Endothelial cell of umbilical vein (primary cell): ENCODE measurements at regions not wholly inside any gene's neighbourhood (a gene's known extent, or its start where the extent isn't known, plus 50 kb on each side); places are given as distances from the start of the nearest gene placed in this dataset.

Experiments
- BruUV-seq: library from RNA; stranded (reverse); fragments of 400-500 nt; replicated peaks from 2 replicates; lab custom pipeline; 2021; lab: Mats Ljungman, UMichigan
- CTCF ChIA-PET: fragments of 300-600, 350-600 bp; sonication (Branson Sonifier 250); formaldehyde crosslinking; loops from one replicate; lab custom pipeline; 2021; ENCODE audit warnings: antibody characterized with exemption, inconsistent platforms; lab: Charles Lee
- POLR2A ChIA-PET: fragments of 300-600, 350-600 bp; sonication (Branson Sonifier 250); formaldehyde crosslinking; loops from one replicate; lab custom pipeline; 2021; ENCODE audit warnings: antibody characterized with exemption, inconsistent platforms; lab: Charles Lee
- DNase-seq: peaks from one replicate; pipeline ENCODE4 v3.0.0-alpha.2; 2011; ENCODE audit warnings: low read depth, low spot score
- FAIRE-seq: peaks from 2 replicates; lab custom pipeline; 2011; peaks lifted over from hg19 to GRCh38; lab: Jason Lieb, UNC
- H2AFZ ChIP-seq: 2 replicates; pipeline ENCODE4 v1.6.0; 2012; ENCODE audit warnings: low read depth, low read length, control low read depth, inconsistent platforms
- H3K27ac ChIP-seq: 2 replicates; pipeline ENCODE4 v1.5.1; 2011; ENCODE audit warnings: low read depth, mild to moderate bottlenecking, control low read depth, low read length, moderate library complexity; ENCODE audit not compliant: insufficient read depth
- H3K27me3 ChIP-seq, 2 experiments: 2 replicates each; pipeline versions ENCODE4 v1.6.0 to v1.6.1; 2011; ENCODE audit warnings: low read length in 2 of 2, mixed read lengths in 1 of 2; ENCODE audit not compliant: control insufficient read depth in 2 of 2, insufficient read depth in 2 of 2
- H3K36me3 ChIP-seq, 2 experiments: 2 replicates in 1 of 2; 3 replicates in 1 of 2; pipeline ENCODE4 v1.5.1; 2011; ENCODE audit warnings: low read length in 2 of 2, mild to moderate bottlenecking in 1 of 2, moderate library complexity in 1 of 2; ENCODE audit not compliant: control insufficient read depth in 2 of 2, insufficient read depth in 2 of 2; ENCODE audit errors: extremely low read depth in 1 of 2
- H3K4me1 ChIP-seq: 3 replicates; pipeline ENCODE4 v1.5.1; 2011; ENCODE audit warnings: mild to moderate bottlenecking, low read length; ENCODE audit not compliant: control insufficient read depth, insufficient read depth; ENCODE audit errors: extremely low read depth
- H3K4me2 ChIP-seq: 2 replicates; pipeline ENCODE4 v1.6.1; 2011; ENCODE audit warnings: low read length, control low read depth, mixed read lengths; ENCODE audit not compliant: insufficient read depth
- H3K4me3 ChIP-seq, 3 experiments: fragments of 200-600 bp in 1 of 3; sonication (generic), shearing (Covaris generic) in 1 of 3; replicated peaks in 1 of 3; 2 replicates each; pipeline ENCODE4 v1.5.1; 2011 to 2016; ENCODE audit warnings: control low read depth in 3 of 3, low read length in 3 of 3, mild to moderate bottlenecking in 2 of 3, inconsistent platforms in 1 of 3, low read depth in 1 of 3, moderate library complexity in 1 of 3; ENCODE audit not compliant: insufficient read depth in 1 of 3
- H3K79me2 ChIP-seq: 2 replicates; pipeline ENCODE4 v1.6.0; 2012; ENCODE audit warnings: low read length, inconsistent platforms; ENCODE audit not compliant: control insufficient read depth, insufficient read depth
- H3K9ac ChIP-seq: replicated peaks from 2 replicates; pipeline ENCODE3; 2011; ENCODE audit warnings: low read length, control low read depth; ENCODE audit not compliant: insufficient read depth; ENCODE audit errors: extremely low read depth
- H3K9me1 ChIP-seq: replicated peaks from 3 replicates; pipeline ENCODE4 v1.6.0; 2011; ENCODE audit warnings: mild to moderate bottlenecking, low read length; ENCODE audit not compliant: control insufficient read depth, insufficient read depth; ENCODE audit errors: extremely low read depth
- H3K9me3 ChIP-seq: replicated peaks from 2 replicates; pipeline ENCODE4 v1.5.1; 2012; ENCODE audit warnings: low read length, inconsistent platforms; ENCODE audit not compliant: control insufficient read depth, insufficient read depth
- H4K20me1 ChIP-seq: replicated peaks from 2 replicates; pipeline ENCODE3; 2011; ENCODE audit warnings: mild to moderate bottlenecking, low read length; ENCODE audit not compliant: control insufficient read depth, insufficient read depth; ENCODE audit errors: extremely low read depth
- CTCF ChIP-seq, 2 donors: IDR thresholded peaks; 1 replicate in 1 of 2; 2 replicates in 1 of 2; pipeline ENCODE4 v1.5.1; 2011; ENCODE audit warnings: low read length in 2 of 2, mild to moderate bottlenecking in 2 of 2, moderate library complexity in 2 of 2, control low read depth in 1 of 2, inconsistent platforms in 1 of 2, low read depth in 1 of 2; ENCODE audit not compliant: insufficient read depth in 1 of 2; ENCODE audit errors: extremely low read depth in 1 of 2
- EZH2 ChIP-seq: IDR thresholded peaks from 2 replicates; pipeline ENCODE4 v1.6.1; 2012; ENCODE audit warnings: borderline replicate concordance, low read depth, mild to moderate bottlenecking, moderate library complexity, low read length, inconsistent platforms; ENCODE audit not compliant: severe bottlenecking
- FOS ChIP-seq: IDR thresholded peaks from 2 replicates; pipeline ENCODE4 v1.6.1; 2011; ENCODE audit warnings: mild to moderate bottlenecking, low read length, moderate library complexity, borderline replicate concordance; ENCODE audit not compliant: insufficient read depth
- GATA2 ChIP-seq: IDR thresholded peaks from 2 replicates; pipeline ENCODE4 v1.7.0; 2011; ENCODE audit warnings: low read depth, mild to moderate bottlenecking, moderate library complexity, mixed read lengths, low read length; ENCODE audit not compliant: insufficient read length, insufficient read depth
- JUN ChIP-seq: IDR thresholded peaks from 2 replicates; pipeline ENCODE4 v1.6.1; 2011; ENCODE audit warnings: borderline replicate concordance, low read depth; ENCODE audit not compliant: insufficient read length, insufficient read depth
- MAX ChIP-seq: IDR thresholded peaks from 2 replicates; pipeline ENCODE4 v1.6.1; 2011; ENCODE audit not compliant: insufficient read depth, insufficient read length
- MYC ChIP-seq: IDR thresholded peaks from one replicate; pipeline ENCODE4 v1.6.1; 2011; ENCODE audit warnings: mild to moderate bottlenecking, low read depth, low read length
- POLR2A ChIP-seq: IDR thresholded peaks from 2 replicates; pipeline ENCODE4 v1.6.1; 2012; ENCODE audit warnings: low read depth, mild to moderate bottlenecking, control low read depth, low read length
- POLR2AphosphoS5 ChIP-seq: IDR thresholded peaks from 2 replicates; pipeline ENCODE4 v1.6.1; 2012; ENCODE audit warnings: low read depth, mild to moderate bottlenecking, control low read depth, low read length, moderate library complexity; ENCODE audit not compliant: insufficient read depth
- dilution Hi-C: fragments of 300-500 bp; cut with MboI; formaldehyde crosslinking; loops from one replicate; pipeline ENCODE4 v1.15.0; 2019; ENCODE audit warnings: low sequenced_read_pairs; ENCODE audit not compliant: extremely low pct_ligation_motif_present
- intact Hi-C: fragments of 100-400 bp; cut with micrococcal nuclease; formaldehyde crosslinking; loops from one replicate; pipeline ENCODE4 v1.10.0; 2022

GRCh38 chr2:853203-853870 lies 97.3 kb upstream of the SNTG2 start:
- H4K20me1 ChIP-seq = no peaks in the 10 kb centered on the region
- intact Hi-C loops (no loop called here), dilution Hi-C loops (no loop called here)
- H3K9me1 ChIP-seq = no peaks in the 10 kb centered on the region
- ChIA-PET CTCF (no interaction called here), POLR2A (no interaction called here)
- H3K4me1 ChIP-seq = no peaks in the 10 kb centered on the region
- no peaks in the 10 kb centered on the region for H3K36me3 ChIP-seq
- TF ChIP-seq MAX (no peak), GATA2 (no peak), CTCF (IDR thresholded peaks at IDR 0.05; ENCODE audit: extremely low read depth in 1 of 2, insufficient read depth in 1 of 2, low read depth in 1 of 2, low read length in 2 of 2) (no peak), MYC (no peak), EZH2 (no peak), POLR2A (no peak)
- BruUV-seq = no TSS peak
- no peak overlapping the region for H3K4me3 ChIP-seq
- H3K4me2 ChIP-seq = no peak overlapping the region
- H3K27me3 ChIP-seq = no peaks in the 10 kb centered on the region
- no peaks in the 10 kb centered on the region for H3K9me3 ChIP-seq
- FAIRE-seq (no peak), DNase-seq (no peak)
- H3K79me2 ChIP-seq = no peaks in the 10 kb centered on the region
- no peak overlapping the region for H3K27ac ChIP-seq
- H3K9ac ChIP-seq = no peak overlapping the region
- H2AFZ ChIP-seq = no peak overlapping the region

DNA sequence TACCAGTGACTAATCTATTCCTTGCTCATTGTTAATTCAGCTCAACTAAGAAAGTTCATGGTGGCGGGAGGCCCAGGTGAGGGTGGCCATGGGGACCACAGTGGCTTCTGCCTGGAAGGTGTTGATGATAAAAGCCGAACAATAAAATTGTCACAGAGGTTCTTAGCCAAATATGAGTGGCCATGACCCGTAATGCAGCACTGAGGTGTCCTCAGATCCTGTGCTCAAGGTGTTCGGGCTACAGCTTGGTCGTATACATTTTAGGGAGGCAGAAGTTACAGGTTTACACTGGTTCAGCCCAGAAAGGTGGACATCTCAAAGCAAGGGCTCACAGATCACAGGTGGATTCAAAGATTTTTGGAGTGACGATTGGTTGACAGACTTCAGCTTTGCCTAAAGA lies 98.5 kb upstream of the SNTG2 start:
- BruUV-seq = no TSS peak
- H3K9ac ChIP-seq = no peak overlapping the region
- H4K20me1 ChIP-seq = no peaks in the 10 kb centered on the region
- intact Hi-C loops (no loop called here), dilution Hi-C loops (no loop called here)
- POLR2A ChIA-PET = no interaction called here
- DNase-seq = no peak
- H3K4me2 ChIP-seq = no peak overlapping the region
- no peaks in the 10 kb centered on the region for H3K9me1 ChIP-seq
- H3K27ac ChIP-seq = no peak overlapping the region
- H3K9me3 ChIP-seq = no peaks in the 10 kb centered on the region
- H3K4me1 ChIP-seq = no peaks in the 10 kb centered on the region
- CTCF ChIA-PET = no interaction called here
- no peak for TF ChIP-seq MYC
- no peak for TF ChIP-seq CTCF (IDR thresholded peaks at IDR 0.05; ENCODE audit: extremely low read depth in 1 of 2, insufficient read depth in 1 of 2, low read depth in 1 of 2, low read length in 2 of 2)
- no peak for TF ChIP-seq POLR2AphosphoS5
- TF ChIP-seq POLR2A = no peak
- no peak for TF ChIP-seq GATA2
- no peak for TF ChIP-seq EZH2
- no peak for TF ChIP-seq JUN
- TF ChIP-seq MAX = no peak
- TF ChIP-seq FOS = no peak
- no peaks in the 10 kb centered on the region for H3K36me3 ChIP-seq
- no peak overlapping the region for H3K4me3 ChIP-seq
- no peaks in the 10 kb centered on the region for H3K27me3 ChIP-seq
- H3K79me2 ChIP-seq = no peaks in the 10 kb centered on the region
- no peak for FAIRE-seq
- no peak overlapping the region for H2AFZ ChIP-seq
